ENCODE measurements at regions not wholly inside any gene's neighbourhood (a gene's known extent, or its start where the extent isn't known, plus 50 kb on each side); places are given as distances from the start of the nearest gene placed in this dataset.
"Not testable (repeated sequence)": the region's sequence is repeated elsewhere in the genome, so short reads cannot be mapped to it uniquely, and the experiment has no call there.

DNA sequence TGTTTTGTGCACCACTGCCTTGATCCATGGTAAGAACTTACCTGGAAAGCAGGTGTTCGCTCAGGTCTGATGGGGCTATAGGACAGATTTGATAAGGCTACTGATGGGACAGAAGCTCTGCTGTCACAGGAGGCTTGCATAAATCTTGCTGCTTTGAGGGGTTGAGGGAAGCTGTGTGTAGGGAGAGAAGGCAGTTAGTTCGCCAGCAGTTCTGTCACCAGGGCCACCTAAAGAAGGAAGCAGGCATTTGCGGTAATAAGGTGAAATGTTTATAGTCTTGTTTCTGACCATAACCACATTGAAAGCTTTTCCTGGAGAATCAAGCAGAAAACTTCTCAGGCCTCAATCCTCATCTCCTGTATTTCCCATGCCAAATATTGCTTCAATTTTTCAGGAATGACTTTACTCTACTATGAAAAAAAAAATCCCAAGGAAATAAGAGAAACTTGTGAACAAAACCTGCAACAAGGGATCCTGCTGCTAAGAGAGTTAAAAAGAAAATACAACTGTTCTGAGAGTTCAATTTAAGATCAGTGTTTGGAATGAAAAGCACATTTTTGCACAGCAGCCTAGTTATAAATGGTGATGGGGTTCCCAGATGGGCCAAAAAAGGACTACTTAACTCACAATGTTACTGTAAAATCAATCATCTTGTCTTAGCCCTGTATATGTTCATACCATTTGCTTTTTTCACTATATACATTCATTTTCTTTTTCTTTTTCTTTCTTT, 122.0 kb upstream of the RANBP3L start:
- DNase-seq (ENCODE audit: low spot score), result no peak

DNA sequence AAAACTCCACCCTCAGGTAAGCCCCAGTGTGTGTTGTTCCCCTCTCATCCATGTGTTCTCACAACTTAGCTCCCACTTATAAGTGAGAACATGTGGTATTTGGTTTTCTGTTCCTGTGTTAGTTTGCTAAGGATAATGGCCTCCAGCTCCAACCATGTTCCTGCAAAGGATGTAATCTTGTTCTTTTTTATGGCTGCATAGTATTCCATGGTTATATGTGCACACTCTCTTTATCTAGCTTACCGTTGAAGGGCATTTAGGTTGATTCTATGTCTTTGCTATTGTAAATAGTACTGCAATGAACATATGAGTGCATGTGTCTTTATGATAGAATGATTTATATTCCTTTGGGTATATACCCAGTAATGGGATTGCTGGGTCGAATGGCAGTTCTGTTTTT, 124.4 kb upstream of the RANBP3L start:
- not testable (repeated sequence) for DNase-seq (ENCODE audit: low spot score)

DNA sequence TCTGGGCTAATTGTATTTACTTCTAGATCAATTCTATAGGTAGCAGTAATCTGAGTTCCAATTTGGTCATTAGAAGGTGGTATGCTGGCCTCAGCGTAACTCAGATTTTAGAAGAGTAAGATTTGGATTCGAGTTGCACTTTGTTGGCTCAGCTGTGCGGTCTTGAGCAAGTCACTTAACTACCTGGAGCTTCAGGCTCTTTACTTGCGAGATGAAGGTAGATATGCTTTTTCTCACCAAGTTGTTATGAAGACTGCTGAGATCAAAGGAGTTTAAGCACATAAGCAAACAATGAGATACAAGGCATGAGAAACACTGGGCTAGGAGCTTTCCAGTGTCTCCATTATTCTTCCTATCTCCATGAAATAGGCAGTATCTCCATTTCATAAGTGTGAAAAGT, 133.8 kb upstream of the RANBP3L start:
- no peak for DNase-seq (ENCODE audit: low spot score)

DNA sequence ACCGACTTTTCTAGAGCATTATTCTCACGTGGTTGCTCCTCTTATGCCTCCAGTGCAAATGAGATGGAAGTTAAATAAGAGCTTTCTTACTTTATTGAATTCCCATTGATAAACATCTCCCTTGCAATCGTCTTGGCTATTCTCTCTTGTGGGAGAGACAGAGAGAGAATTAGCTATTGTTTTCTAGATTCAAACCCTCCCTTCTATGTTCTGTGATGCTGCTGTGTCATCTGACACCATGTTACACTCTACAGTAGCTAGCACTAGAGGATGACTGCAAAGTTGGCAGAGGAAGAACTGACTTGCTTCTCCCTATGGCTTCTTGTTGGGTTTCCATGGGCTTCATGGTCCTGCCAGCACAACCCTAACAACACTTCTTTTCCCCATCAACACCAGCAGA, 134.6 kb upstream of the RANBP3L start:
- DNase-seq (ENCODE audit: low spot score), result no peak

DNA sequence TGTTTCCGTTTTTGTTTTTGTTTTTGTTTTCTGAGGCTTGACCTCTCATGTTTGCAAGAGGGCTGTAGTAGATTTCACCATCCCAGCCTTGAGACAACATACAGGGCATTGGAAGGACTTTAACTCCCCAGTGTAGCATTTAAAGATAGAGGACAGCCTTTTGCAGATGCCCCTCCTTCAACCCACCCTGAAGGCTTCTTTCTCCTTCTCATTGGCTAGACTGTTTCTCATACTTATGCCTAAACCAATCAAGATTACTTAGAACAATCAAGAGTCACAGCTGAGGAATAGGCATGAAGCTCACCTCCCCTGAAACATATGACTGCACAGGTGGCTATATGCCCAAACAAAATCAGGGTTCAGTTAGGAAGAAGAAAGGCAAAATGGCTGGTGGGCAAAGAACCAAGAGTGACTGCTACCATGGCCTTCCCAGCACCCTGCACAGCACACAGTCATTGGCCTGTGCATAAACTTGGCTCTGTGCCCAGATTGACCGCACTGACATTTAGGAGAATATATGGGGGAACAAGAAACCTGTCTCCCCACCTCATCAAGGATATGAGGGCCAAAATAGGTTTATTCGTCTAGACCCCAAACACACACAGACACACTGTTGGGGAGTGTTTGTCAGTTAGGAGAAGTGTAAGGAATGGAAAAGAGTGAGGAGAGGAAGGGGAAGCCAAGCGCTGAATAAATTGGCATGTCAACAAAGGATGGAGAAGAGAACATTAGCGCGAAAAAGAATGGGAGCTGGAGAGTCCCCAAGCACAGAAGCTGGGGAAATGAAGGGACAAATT, 137.3 kb upstream of the RANBP3L start:
- DNase-seq (ENCODE audit: low spot score), result no peak

DNA sequence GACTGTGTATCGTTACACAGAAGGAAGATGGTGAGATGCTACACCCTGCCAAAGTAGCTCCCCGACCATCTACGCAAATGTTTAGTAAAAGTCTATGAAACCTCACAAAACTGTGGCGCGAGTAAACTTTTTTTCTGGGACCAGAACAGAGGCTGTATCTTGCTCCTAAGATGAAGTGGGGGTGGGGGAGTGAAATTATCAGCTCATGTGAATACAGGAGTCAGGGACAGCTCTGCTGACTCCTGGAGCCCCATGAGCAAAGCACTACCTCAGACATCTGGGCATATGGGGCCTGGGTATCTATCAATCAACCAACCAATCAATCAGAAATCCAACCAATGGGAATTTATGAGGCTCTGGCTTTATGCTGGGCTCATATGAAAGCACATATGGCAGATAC, 138.6 kb upstream of the RANBP3L start:
- no peak for DNase-seq (ENCODE audit: low spot score)

DNA sequence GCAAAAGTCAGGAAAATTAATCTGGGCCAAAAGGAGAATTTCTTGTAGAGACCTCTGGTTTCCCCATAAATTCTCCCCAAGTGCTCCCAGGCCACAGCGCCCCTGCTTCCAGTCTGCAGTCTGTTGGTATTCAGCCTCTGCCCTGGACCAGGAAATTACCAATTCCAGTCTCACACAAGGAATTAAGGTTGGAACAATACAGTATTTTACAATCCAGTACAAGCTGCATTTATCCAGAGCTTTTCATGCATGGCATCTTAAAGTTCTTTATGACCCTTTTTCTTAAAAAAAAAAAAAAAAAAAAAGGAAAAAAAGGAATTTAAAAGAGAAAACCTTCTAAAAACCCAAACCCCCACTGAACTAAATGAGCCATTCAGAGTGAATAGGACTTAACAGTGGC, 139.6 kb upstream of the RANBP3L start:
- DNase-seq (ENCODE audit: low spot score), result no peak

DNA sequence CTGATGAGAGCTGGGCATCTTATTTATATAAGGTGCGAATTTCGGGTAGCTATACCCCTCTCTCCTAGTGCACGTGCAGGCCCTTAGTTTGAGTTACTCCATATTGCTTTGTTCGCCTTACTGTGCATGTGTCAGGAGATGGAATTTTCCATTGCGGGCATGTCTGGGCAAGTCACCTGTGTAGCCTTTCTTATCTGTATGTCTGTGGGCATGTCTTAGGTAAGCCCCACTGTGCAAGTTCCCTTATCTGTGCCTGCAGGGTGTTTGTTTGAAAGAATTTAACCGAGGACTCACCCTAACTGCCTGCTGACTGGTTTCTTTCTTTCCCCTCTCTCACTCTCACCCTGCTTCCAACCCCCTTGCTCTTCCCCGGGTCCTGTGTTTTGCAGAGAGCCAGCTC, 140.7 kb upstream of the RANBP3L start:
- DNase-seq (ENCODE audit: low spot score), result peak; percentile 96

DNA sequence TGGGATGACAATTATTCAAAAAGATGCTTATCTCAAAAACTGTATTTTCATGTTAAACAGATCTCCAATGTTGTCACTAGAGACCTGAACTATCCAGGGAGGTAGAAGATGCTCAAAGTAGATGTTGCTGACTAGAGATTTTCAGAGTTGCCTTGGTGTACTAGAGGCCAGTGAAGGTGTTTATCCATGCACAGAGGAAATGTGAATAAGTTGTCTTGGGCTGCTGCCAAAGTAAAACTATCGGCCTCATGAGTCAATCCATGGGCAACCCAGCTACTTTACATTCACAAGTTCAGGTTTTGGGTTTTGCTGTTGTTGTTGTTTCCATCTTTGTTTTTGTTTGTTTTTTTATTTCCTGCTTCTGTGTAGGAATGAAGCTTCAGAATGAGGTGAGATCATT, 141.1 kb upstream of the RANBP3L start:
- DNase-seq (ENCODE audit: low spot score), result peak; percentile 85

DNA sequence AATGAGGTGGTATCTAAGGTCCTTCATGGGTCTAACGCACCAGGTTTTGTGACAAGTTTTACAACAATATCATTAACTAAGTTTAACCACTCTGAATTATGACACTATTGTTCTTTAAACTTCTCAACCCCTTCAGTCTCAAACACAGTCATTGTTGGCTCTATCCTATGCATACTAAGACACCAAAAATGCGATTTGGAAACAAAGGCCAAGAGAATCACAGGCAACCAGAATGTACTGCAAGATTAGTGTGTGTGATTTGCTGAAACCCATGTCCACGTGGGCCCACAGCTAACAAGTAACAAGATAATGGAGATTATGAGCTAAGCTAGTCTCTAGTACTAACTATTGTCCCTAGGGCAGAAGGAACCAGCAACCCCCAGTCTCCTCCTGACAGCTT, 142.2 kb upstream of the RANBP3L start:
- DNase-seq (ENCODE audit: low spot score), result no peak

DNA sequence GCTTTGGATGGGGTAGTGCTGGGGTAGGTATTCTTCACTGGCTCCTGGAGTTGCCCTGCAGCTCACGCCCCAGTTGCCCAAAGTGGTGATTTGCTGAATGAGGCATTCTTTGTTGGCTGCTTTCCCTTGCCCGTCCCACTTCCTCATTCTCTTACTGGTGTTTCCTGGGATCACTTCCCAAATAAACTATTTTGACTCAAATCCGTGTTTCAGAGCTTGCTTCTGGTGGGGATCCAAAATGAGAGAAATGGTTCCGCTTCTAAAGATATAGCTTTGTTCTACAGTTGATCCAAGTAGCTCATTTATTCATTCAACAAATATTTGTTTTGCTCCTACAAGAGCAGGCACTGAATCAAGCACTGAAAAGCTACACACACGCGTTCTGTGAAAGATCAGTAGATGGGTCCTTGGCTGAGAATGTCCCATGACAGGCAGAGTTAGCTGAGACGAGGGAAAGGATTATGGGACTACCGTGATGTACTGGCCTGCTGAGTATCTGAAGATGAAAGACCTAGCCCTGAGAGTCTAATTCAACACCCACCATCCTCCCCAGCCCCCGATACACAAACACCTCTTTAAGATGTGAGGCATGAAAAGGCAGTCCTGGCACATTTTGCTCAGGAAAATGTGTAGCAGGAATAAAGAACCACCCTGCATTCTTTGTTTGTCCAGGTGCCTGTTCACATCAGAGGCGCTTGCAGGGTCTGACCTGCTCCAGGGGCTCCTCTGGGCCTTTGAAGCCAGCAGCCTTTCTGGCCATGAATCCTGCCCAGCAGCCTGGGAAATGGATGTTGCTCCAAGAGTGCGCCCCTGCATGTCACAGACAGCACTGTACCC, 143.1 kb upstream of the RANBP3L start:
- peak; percentile 86 for DNase-seq (ENCODE audit: low spot score)

DNA sequence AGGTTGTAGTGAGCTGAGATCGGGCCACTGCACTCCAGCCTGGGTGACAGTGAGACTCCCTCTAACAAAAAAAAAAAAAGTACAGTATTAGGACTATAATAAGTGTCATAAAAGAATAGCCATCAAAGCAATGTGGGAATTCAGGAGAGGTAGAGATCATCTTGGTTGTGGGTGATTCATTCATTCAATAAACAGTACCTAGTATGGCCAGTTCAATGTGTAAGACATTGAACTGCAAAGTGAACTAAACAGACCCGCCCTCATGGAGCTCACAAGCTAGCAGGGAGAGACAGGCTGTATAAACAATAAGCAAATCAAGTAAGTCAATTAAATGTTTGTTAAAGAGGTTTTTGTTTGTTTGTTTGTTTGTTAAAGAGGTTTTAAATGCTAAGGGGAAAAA, 146.1 kb upstream of the RANBP3L start:
- peak; percentile 82 for DNase-seq (ENCODE audit: low spot score)

DNA sequence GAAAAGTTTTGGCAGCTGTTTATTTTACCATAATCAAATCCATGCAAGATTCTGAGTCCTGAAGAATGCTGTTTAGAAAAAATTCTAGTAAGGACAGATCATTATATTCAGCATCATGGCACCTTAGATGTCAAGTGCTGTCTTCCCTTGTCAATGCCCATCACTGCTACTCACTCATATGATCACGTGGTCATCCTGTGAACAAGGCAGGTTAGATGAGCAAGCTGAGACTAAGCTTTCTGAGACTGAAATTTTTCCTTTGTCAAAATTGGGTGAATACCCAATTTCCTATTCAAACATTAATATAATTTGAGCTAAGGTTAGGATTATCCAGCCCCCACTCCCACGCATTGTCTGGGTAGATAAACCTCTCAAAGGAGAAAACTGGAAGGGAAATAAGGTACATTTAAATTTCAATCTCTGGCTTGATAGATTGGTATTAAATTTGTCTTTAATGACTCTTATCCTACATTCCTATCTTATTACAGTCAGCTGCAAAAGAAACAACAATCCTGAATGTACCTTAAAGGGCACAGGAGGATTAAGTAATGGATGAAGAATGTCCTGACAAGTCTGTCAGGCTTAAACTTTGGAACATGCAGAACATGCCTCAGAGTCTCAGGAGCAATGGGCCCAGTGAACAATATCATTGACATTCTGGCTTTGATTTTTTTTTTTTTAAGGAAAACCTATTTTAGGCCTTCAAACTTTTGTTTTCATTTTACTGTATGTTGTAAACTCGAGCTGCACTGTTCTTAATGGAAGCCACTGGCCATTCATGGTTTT, 148.7 kb upstream of the RANBP3L start:
- DNase-seq (ENCODE audit: low spot score), result no peak

DNA sequence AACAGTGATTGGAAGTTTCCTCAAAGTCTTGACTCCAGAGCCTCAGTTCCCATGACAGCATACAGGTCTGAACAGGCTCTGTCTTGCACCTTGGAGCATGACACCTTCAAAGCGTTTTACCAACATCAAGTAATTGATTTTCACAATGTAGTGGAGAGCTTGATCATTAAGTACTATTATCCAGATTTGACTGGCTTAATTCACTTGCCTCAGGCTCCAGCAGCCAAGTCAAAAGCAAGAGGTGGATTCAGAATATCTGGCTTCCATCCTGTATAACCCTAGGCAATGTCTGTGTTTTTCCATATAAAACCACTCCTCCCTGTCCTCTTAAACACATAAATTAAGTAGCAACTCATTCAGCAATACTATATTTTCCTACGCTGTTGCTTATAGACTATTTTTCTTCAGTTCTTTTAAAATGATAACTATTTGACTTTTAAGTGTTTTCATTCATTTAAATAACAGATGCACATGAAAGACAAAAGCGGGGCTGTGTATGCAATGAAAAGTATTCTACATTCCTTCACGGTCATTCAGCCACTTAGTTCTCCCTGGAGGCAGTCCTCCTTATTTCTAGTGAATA, 150.8 kb upstream of the RANBP3L start:
- no peak for DNase-seq (ENCODE audit: low spot score)

DNA sequence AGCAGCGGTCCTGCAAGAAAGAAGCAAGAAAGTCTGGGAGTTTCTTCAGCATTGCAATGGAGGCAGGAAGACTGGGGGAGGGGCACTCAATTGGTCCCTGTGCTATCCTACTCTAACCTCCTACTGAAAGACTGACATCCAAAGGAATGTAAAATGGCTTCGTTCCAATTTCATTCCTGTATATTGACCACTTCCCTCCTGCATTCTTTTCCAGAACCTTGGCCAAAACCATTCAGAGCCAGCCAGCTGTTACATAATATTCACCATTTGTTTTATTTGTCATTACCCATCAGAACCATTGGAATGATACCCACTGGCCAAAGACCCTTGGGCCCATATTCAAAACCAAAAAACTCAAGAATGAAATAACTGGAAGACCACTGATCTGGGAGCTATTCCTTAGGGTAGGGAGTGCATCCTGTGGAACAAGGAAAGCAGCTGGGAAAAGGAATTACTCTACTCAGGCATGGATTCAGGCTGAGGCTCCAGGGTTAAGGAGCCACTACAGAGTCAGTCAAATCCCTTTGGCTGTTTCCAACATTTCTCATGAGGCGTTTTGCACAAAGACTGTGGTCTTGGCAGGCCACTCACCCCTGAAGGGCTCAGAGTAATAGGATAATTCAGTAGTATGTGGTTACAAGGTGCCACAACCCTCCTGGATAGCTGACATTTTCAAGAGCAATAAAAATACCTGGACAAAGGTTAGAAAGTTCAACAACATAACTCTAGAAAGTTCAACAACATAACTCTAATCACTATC, 148.7 kb upstream of the SLC1A3 start:
- DNase-seq (ENCODE audit: low spot score), result peak; percentile 79

DNA sequence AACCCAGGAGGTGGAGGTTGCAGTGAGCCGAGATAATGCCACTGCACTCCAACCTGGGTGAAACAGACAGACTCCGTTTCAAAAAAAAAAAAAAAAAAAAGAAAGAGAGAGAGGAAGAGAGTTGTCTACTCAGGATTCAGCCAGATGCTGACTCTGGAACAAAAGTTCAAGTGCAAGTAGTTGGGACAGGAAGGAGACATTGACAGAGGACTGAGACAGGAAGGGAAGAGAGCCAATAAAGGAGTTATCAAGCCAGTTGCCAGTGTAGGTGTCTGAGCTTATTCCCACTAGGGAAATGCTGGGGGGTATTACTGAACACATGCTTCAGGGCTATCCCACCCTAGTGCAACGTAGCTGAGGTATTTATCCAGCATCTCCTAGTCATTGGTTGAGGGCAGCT, 147.7 kb upstream of the SLC1A3 start:
- DNase-seq (ENCODE audit: low spot score), result no peak

DNA sequence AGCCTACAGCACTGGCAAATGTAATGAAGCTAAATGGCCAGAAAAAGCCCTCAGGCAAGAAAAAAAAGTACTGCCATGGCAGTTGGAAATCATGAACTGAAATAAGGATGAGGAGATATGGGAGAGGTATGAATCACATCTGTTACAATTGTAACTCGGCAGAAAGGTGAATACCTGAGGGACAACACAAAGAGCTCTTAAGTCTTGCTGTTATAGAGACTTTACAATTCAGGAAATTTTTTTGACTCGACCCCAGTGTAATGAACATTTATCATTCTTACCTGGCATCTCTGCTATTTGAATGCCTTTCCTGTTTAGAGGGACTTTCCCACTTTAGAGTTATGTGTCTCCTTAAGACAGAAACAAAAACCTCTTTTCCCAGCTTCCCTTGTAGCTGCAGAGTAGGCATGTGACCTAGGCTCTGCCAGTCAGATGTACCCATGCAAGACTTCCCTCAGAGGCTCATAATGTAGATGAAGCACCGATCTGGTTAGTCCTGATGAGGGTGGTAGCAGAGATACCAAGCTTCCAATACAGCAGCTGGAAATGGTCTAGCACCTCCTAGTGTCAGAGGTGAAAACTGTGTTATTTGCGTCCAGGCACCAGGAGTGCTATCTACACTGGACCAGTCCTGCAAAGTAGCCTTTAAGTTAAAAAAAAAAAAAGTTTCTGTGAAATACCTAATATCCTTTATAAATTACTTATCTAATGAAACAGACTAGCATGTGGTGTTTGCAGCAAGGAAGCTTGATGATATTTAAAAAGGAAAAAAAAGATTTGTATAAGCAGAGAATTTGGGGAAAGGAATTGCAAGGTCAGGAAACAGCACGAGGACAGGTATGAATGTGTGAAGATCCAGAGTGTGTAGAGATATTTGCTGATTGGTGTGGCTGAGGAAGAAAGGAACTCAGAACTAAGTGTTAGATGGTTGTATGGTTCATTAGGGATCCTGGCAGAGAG, 146.9 kb upstream of the SLC1A3 start:
- peak; percentile 42 for DNase-seq (ENCODE audit: low spot score)

DNA sequence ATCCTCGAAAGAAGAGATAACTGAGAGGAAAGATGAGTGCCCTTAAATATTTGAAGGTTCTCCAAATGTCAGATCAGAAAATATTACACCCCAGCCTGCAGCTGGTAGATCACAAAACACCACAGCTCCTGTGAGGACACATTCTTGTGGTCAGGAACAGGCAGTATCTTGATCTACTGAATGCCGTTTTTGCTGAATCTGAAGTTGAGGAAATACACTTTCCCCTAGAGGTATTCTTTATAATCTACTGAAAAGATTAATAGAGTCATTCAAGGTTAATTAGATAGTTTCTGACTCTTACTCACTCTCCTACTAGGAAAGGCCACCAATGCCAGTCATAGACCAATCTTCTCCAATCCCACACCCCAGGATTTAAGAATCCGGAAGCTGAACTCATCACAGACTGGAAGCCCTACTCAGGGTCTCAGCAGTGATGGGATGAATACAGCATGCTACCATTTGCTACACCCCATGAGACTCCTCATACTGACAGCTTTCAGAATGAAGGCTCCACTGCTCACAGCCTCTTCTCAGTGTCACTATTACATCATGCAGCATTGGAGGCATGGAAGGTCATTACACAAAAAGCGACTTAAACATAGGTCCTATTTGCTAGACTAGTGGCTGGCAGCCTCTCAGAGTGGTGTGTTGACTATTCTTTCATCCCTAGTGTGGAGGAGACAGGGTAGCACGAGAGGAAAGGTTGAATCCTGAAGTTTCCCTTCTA, 143.9 kb upstream of the SLC1A3 start:
- DNase-seq (ENCODE audit: low spot score), result peak; percentile 39

DNA sequence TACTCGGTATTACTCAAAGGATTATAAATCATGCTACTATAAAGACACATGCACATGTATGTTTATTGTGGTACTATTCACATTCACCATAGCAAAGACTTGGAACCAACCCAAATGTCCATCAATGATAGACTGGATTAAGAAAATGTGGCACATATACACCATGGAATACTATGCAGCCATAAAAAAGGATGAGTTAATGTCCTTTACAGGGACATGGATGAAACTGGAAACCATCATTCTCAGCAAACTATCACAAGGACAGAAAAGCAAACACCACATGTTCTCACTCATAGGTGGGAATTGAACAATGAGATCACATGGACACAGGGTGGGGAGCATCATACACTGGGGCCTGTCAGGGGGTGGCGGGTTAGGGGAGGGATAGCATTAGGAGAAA, 130.5 kb upstream of the SLC1A3 start:
- not testable (repeated sequence) for DNase-seq (ENCODE audit: low spot score)
